DMS79 (cell line): ENCODE measurements at regions not wholly inside any gene's neighbourhood (a gene's known extent, or its start where the extent isn't known, plus 50 kb on each side); places are given as distances from the start of the nearest gene placed in this dataset.

Experiments
- DNase-seq: peaks from one replicate; lab custom pipeline; 2025; lab: John Stamatoyannopoulos, UW

GRCh38 chr13:33466262-33466661 is 180.7 kb upstream of the STARD13 start:
- DNase-seq, result no peak

- DNase-seq, result no peak
Observed at GRCh38 chr13:33467556-33467955, 182.0 kb upstream of the STARD13 start.

GRCh38 chr13:33471204-33471603 is 185.6 kb upstream of the STARD13 start:
- no peak for DNase-seq

GRCh38 chr13:33472446-33472845 is 186.9 kb upstream of the STARD13 start:
- no peak for DNase-seq

GRCh38 chr13:33479105-33479504 is 193.6 kb upstream of the STARD13 start:
- peak; percentile 0 for DNase-seq

GRCh38 chr13:33480561-33480960 is 195.0 kb upstream of the STARD13 start:
- DNase-seq, result no peak

GRCh38 chr13:33483471-33483870 is 197.9 kb upstream of the STARD13 start:
- DNase-seq, result no peak

GRCh38 chr13:33485247-33485646 is 199.7 kb upstream of the STARD13 start:
- DNase-seq, result no peak

- no peak for DNase-seq
Observed at GRCh38 chr13:33487575-33488243, 202.2 kb upstream of the STARD13 start.

- DNase-seq, result no peak
Observed at GRCh38 chr13:33489563-33489962, 204.0 kb upstream of the STARD13 start.

GRCh38 chr13:33490461-33491327 is 205.1 kb upstream of the STARD13 start:
- no peak for DNase-seq

GRCh38 chr13:33493672-33494365 is 208.3 kb upstream of the STARD13 start:
- DNase-seq, result no peak

- DNase-seq, result no peak
Observed at GRCh38 chr13:33494596-33495204, 209.1 kb upstream of the STARD13 start.

GRCh38 chr13:33496336-33496735 is 210.8 kb upstream of the STARD13 start:
- no peak for DNase-seq

- DNase-seq, result no peak
Observed at GRCh38 chr13:33497146-33497845, 211.7 kb upstream of the STARD13 start.

- no peak for DNase-seq
Observed at GRCh38 chr13:33508060-33508459, 222.5 kb upstream of the STARD13 start.

GRCh38 chr13:33509642-33510229 is 224.2 kb upstream of the STARD13 start:
- no peak for DNase-seq

- no peak for DNase-seq
Observed at GRCh38 chr13:33510350-33510970, 224.9 kb upstream of the STARD13 start.

- DNase-seq, result no peak
Observed at GRCh38 chr13:33512880-33513554, 227.5 kb upstream of the STARD13 start.

- DNase-seq, result no peak
Observed at GRCh38 chr13:33514362-33514761, 228.8 kb upstream of the STARD13 start.
